Hepatocyte (in vitro differentiated cells): ENCODE measurements at regions not wholly inside any gene's neighbourhood (a gene's known extent, or its start where the extent isn't known, plus 50 kb on each side); places are given as distances from the start of the nearest gene placed in this dataset.

ENCODE experiments used
- DNase-seq: peaks from one replicate; pipeline ENCODE4 v3.0.0-alpha.2; 2016; ENCODE audit warnings: low spot score
- H2AFZ ChIP-seq: fragments of 200-600 bp; sonication (generic); 2 replicates; pipeline ENCODE4 v1.6.0; 2016; ENCODE audit warnings: antibody characterized with exemption, mild to moderate bottlenecking
- H3K27ac ChIP-seq: fragments of 200-600 bp; sonication (generic); 2 replicates; pipeline ENCODE4 v1.5.1; 2016; ENCODE audit warnings: mild to moderate bottlenecking
- H3K27me3 ChIP-seq: fragments of 200-600 bp; sonication (generic); 2 replicates; pipeline ENCODE4 v1.6.1; 2016
- H3K36me3 ChIP-seq: fragments of 200-600 bp; sonication (generic); replicated peaks from 2 replicates; pipeline ENCODE4 v1.5.1; 2016; ENCODE audit warnings: low read depth; ENCODE audit not compliant: insufficient read depth
- H3K4me1 ChIP-seq: fragments of 200-600 bp; sonication (generic); 2 replicates; pipeline ENCODE4 v1.5.1; 2016; ENCODE audit warnings: mild to moderate bottlenecking, moderate library complexity; ENCODE audit not compliant: insufficient read depth
- H3K4me2 ChIP-seq: fragments of 200-600 bp; sonication (generic); 2 replicates; pipeline ENCODE4 v1.6.0; 2016
- H3K4me3 ChIP-seq: fragments of 200-600 bp; sonication (generic); 2 replicates; pipeline ENCODE4 v1.5.1; 2016; ENCODE audit warnings: mild to moderate bottlenecking
- H3K79me2 ChIP-seq: fragments of 200-600 bp; sonication (generic); 2 replicates; pipeline ENCODE4 v1.6.0; 2017; ENCODE audit warnings: mild to moderate bottlenecking
- H3K9me2 ChIP-seq: fragments of 200-600 bp; sonication (generic); replicated peaks from 2 replicates; pipeline ENCODE4 v1.6.0; 2017; ENCODE audit warnings: mild to moderate bottlenecking; ENCODE audit not compliant: insufficient read depth
- H3K9me3 ChIP-seq: fragments of 200-600 bp; sonication (generic); 2 replicates; pipeline ENCODE4 v1.5.1; 2016; ENCODE audit warnings: low read depth, mild to moderate bottlenecking
- H4K20me1 ChIP-seq: fragments of 200-600 bp; sonication (generic); 2 replicates; pipeline ENCODE4 v1.6.0; 2016; ENCODE audit warnings: mild to moderate bottlenecking; ENCODE audit not compliant: insufficient read depth, poor library complexity, severe bottlenecking
- CTCF ChIP-seq: fragments of 200-600 bp; sonication (generic); IDR thresholded peaks from 2 replicates; pipeline ENCODE4 v1.5.1; 2016; ENCODE audit warnings: antibody characterized with exemption, mild to moderate bottlenecking; ENCODE audit not compliant: poor library complexity
- EZH2 ChIP-seq: fragments of 200-600 bp; sonication (generic); IDR thresholded peaks from 2 replicates; pipeline ENCODE4 v1.6.1; 2016; ENCODE audit warnings: antibody characterized with exemption, mild to moderate bottlenecking, borderline replicate concordance
- EZH2phosphoT487 ChIP-seq: fragments of 200-600 bp; sonication (generic); IDR thresholded peaks from one replicate; pipeline ENCODE4 v1.6.1; 2018; ENCODE audit warnings: antibody characterized with exemption, mild to moderate bottlenecking, low read depth, moderate library complexity; ENCODE audit not compliant: unreplicated experiment, severe bottlenecking
- WGBS: methylation state at CpG from one replicate; pipeline ENCODE4 v1.1.6; 2016; ENCODE audit warnings: low lambda C conversion rate; ENCODE audit errors: missing lambda C conversion rate; 5-methylcytosine and 5-hydroxymethylcytosine counted together

DNA sequence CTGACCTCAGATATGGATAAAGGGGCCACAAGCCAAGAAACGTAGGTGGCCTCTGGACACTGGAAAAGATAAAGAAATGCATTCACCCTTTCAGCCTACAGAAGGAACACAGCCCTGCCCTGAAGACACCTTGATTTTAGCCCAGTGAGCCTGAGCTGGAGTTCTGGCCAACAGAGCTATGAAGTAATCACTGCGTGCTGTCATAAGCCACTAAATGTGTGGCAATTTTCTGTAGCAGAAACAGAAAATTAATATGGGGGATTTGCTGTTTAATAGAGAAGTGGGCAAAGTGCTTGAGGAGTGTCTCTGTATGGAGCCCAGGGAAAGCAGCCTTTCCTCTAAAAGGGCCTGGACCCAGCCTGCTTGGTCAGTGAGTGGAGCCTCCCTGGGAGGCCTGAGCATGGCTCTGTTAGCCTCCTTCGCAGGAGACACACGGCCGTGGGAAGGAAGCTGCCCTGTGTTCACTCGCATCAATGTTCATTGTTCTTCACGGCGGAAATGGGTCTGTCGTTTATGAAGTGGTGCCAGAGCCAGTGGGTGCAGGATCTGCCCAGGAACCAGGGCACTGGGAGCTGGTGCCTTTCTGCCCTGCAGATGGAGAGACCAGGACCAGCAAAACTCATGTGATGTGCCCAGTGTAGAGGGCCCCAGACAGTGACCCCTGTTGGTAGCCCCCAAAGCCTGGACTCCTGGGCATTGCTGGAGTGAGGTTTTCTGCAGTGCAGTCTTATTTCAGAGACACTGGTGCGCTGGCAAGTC lies 268.9 kb downstream of the NDUFA10 start:
- Histone ChIP-seq H3K9me3 (no peaks in the 10 kb centered on the region), H3K9me2 (no peaks in the 10 kb centered on the region), H3K4me2 (no peak overlapping the region), H3K4me3 (no peak overlapping the region), H3K27ac (no peak overlapping the region), H3K4me1 (peaks cover 20% of the 10 kb centered on the region), H3K27me3 (no peaks in the 10 kb centered on the region), H2AFZ (no peak overlapping the region), H3K79me2 (no peaks in the 10 kb centered on the region), H3K36me3 (no peaks in the 10 kb centered on the region), H4K20me1 (no peaks in the 10 kb centered on the region)
- TF ChIP-seq EZH2phosphoT487 (no peak), CTCF (no peak), EZH2 (no peak)
- no peak for DNase-seq
- 91% methylated on average over 10 of the region's 10 CpGs for WGBS

- 89% methylated on average over 14 of the region's 14 CpGs for WGBS
Measured at GRCh38 chr2:239753401-239753837, 271.7 kb downstream of the NDUFA10 start.

GRCh38 chr2:239752951-239753350 lies 272.2 kb downstream of the NDUFA10 start:
- Histone ChIP-seq H3K79me2 (no peaks in the 10 kb centered on the region), H3K36me3 (no peaks in the 10 kb centered on the region), H3K27ac (no peak overlapping the region), H4K20me1 (no peaks in the 10 kb centered on the region), H2AFZ (no peak overlapping the region), H3K4me3 (no peak overlapping the region), H3K4me1 (peaks cover 12% of the 10 kb centered on the region), H3K9me3 (no peaks in the 10 kb centered on the region), H3K9me2 (no peaks in the 10 kb centered on the region), H3K27me3 (no peaks in the 10 kb centered on the region), H3K4me2 (no peak overlapping the region)
- DNase-seq = no peak
- 76% methylated on average over 13 of the region's 13 CpGs for WGBS
- TF ChIP-seq EZH2phosphoT487 (no peak), CTCF (no peak), EZH2 (no peak)

More at GRCh38 chr2:239753401-239753837, 271.7 kb downstream of the NDUFA10 start:
- Histone ChIP-seq H3K9me2 (no peaks in the 10 kb centered on the region), H3K27ac (no peak overlapping the region), H4K20me1 (no peaks in the 10 kb centered on the region), H3K79me2 (no peaks in the 10 kb centered on the region), H3K9me3 (no peaks in the 10 kb centered on the region), H2AFZ (no peak overlapping the region), H3K4me3 (no peak overlapping the region), H3K36me3 (no peaks in the 10 kb centered on the region), H3K4me2 (no peak overlapping the region), H3K27me3 (no peaks in the 10 kb centered on the region), H3K4me1 (peaks cover 17% of the 10 kb centered on the region)
- DNase-seq = no peak
- no peak for TF ChIP-seq EZH2phosphoT487
- TF ChIP-seq CTCF = no peak
- TF ChIP-seq EZH2 = no peak
